Epithelial cell of esophagus (primary cell): ENCODE measurements at regions not wholly inside any gene's neighbourhood (a gene's known extent, or its start where the extent isn't known, plus 50 kb on each side); places are given as distances from the start of the nearest gene placed in this dataset.

Experiments used
- DNase-seq: peaks from one replicate; pipeline ENCODE4 v3.0.0; 2010; ENCODE audit warnings: low read depth
- H3K4me3 ChIP-seq: 2 replicates; pipeline ENCODE4 v1.5.1; 2011; ENCODE audit warnings: mild to moderate bottlenecking, low read length, control low read depth
- CTCF ChIP-seq: IDR thresholded peaks from 2 replicates; pipeline ENCODE4 v1.5.1; 2011; ENCODE audit warnings: low read depth, mild to moderate bottlenecking, low read length, control low read depth, inconsistent platforms; ENCODE audit not compliant: insufficient read depth; ENCODE audit errors: missing control alignments

- no peak for TF ChIP-seq CTCF
- DNase-seq: no peak
- H3K4me3 ChIP-seq: no peak overlapping the region
These were observed 191.2 kb downstream of the FZD1 start for GRCh38 chr7:91455411-91455810.

DNA sequence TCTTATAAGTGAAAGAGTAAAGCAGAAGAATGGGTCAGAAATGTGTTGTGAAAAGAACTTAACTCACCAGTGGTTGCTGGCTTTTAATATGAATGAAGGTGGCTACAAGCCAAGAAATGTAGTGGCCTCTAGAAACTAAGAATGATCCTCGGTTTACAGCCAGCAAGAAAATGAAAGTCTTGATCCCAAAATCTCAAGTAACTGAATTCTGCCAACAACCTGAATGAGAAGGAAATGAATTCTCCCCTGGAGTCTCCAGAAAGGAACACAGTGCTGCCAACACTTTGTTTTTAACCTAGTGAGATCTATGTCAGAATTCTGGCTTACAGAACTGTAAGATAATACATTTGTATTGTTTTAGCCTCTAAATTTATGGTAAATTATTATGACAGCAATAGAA is 193.0 kb downstream of the FZD1 start:
- no peak overlapping the region for H3K4me3 ChIP-seq
- no peak for TF ChIP-seq CTCF
- no peak for DNase-seq

GRCh38 chr7:91459539-91459938 is 195.3 kb downstream of the FZD1 start:
- no peak for TF ChIP-seq CTCF
- H3K4me3 ChIP-seq: no peak overlapping the region
- DNase-seq: peak; percentile 53

DNA sequence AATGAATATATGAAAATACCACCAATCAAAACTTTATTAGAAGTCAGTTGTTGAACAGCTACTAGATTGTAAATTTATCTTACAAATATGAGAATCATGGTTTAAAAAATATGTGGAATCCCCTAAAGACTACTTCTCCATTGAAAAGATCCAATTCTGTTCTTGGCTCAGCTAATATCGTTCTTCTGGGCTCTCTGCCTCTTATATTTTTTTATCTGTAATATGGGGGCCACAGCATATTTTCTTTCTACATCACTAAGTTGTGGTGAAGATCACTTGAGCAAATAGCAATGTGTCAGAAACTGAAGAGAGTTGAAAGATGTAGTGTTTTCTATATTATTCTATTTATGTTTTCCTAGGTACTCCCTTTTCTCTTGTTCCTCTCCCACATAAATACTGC is 198.1 kb downstream of the FZD1 start:
- no peak for TF ChIP-seq CTCF
- DNase-seq: no peak
- no peak overlapping the region for H3K4me3 ChIP-seq

DNA sequence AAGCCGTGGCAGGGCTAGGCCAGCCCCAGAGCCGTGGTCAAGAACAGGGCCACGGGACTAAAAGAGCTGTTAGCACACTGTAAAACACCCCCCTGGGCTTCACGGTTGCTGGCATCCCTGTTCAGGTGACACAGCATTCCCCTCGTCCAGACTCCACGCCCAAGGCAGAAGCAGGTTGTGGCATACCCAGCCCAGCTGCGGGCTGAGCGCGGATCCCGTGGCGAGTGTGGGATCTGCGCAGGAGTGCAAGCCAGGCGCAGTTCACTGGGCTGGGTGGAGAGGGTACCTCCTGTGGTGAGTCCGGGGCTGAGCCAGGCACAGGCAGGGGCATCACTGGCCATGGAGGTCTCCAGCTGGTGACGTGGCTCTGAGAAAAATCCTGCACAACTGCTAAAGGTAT is 199.1 kb downstream of the FZD1 start:
- no peak for DNase-seq
- no peak for TF ChIP-seq CTCF
- H3K4me3 ChIP-seq: no peak overlapping the region

DNA sequence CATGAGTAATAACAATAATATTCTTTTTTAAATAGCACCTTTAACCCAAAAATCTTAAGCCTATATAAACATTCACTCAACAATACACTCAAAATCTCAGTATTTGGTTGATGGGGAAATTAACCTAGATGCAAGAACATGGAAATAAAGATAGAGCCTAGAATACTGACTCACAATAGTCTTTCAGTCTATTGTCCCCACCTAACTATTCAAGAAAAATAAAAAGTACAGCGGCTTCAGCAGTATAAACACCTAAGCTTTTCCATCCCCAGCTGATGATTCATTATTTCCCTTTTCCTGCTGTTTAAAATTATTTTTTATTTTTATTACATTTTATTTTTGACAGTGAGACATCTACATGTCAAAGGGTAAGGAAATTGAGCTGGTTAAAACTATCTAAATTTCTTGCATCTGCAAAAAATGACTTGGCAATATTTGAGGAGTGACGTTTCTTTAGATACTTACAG is 201.4 kb downstream of the FZD1 start:
- no peak for DNase-seq
- H3K4me3 ChIP-seq: no peak overlapping the region
- TF ChIP-seq CTCF: no peak

DNA sequence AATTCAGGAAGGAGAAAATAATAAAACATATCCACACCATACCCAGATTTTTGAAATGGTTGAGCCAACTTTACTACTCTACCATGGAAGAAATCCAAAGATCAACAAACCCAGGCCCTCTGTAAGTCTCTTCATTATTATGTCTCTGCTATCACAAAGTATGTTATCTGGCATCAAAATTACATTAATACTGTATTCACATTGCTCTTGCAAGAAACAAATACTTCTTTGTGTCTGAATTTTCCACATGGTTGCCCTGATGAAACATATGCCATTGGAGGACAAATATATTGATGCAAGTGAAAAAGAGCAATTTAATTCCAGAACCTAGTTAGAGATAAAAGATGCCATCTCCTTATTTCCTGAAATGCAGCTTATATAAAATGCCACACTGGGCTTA is 204.0 kb downstream of the FZD1 start:
- no peak overlapping the region for H3K4me3 ChIP-seq
- TF ChIP-seq CTCF: no peak
- DNase-seq: no peak
